Stimulated activated CD8-positive, alpha-beta memory T cell treated with anti-CD3 and anti-CD28 coated beads, Interleukin-12 subunit alpha, Interleukin-12 subunit beta, amount 100 ng/mL, for 1 hour (primary cell): ENCODE measurements at regions not wholly inside any gene's neighbourhood (a gene's known extent, or its start where the extent isn't known, plus 50 kb on each side); places are given as distances from the start of the nearest gene placed in this dataset.
"Not testable (repeated sequence)": the region's sequence is repeated elsewhere in the genome, so short reads cannot be mapped to it uniquely, and the experiment has no call there.

Experiments used
- DNase-seq: peaks from one replicate; pipeline ENCODE4 v3.0.0-alpha.2; 2020; ENCODE audit warnings: low read depth

DNA sequence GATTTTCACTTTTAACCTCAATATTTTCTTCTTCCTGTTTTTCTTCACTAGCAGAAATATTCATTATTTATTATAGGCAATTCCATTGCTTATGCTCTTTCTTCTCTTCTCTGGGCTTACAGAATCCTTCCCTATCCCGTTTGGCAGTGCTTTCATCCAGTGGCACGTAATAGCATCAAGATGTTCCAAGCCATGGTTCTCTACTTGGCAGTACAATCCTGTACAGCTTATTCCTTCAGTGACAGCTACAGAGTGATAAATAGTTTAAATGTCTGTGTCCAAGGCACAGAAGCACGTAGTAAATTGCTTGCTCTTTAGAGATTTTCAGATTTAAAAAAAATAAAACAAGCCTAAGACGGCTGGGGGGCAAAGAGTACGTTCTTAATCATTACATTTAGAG, 1964.3 kb downstream of the SUCLG1 start:
- no peak for DNase-seq

DNA sequence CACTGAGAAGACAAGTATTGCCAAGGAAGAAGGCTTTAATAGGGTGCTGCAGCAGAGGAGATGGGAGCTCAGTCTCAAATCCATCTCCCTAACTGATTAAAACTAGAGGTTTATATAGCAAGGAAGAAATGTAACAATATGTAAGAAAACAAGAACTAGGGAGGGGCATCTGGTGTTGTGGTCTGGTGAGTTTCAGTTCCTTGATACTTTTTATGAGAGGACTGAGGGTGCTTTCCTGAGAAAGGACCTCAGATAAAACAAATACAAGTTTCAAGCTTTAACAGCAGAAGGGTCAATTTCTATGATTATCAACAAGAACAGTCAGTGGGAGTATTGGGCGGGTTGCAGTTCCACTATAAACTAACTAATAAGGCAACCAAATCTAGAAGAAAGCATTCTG, 1967.5 kb downstream of the SUCLG1 start:
- no peak for DNase-seq

DNA sequence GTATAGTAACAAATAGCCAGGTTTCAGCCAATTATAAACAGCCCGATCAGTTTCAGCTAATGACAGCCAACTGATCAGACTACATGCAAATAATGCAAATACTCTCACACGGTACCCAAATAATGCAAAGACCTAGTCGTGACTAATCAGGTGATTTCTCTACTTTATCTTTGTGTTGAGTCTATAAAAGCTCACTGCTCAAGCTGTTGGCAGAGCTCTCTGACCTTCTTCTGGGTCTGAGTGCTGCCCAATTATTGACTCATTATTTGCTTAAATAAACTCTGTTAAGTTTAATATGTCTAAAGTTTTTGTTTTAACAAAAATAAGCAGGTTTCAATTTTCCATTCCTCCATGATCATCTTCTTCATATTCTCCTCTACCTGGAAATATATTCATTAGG, 1971.7 kb downstream of the SUCLG1 start:
- no peak for DNase-seq

DNA sequence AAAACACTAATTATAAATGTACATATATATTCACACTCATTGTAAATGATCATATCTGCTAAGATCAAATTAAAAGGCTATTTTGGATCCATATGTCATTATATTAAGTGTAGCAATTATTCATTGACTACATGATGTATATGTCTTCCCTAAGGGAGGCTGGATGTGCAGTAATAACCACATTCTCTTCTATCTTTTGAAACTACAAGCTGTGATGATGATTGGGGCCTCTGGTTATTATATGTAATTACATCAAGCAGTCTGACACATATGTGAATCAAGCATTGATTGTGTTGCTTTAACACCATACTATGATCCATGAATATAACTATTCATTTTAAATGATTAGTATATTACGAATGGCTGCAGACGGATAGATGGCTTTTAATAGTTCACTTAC, 1973.4 kb downstream of the SUCLG1 start:
- no peak for DNase-seq

DNA sequence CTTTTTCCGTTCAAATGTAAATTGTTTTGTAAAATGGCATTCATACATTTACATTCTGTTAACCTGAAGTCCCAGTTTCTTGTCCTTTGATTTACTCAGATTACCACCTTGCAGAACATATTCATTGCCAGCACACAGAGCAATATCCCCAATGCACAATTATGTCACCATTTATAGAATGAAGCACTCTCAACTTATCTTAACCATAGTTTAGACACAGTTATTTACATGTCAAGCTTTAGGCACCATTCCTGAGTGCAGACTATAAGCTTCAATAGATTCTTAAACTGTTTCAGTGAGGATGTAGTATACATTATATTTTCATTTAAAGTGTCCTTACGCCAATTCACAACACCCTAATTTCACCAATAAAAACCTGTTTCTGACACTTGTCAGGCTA, 1977.9 kb downstream of the SUCLG1 start:
- no peak for DNase-seq

DNA sequence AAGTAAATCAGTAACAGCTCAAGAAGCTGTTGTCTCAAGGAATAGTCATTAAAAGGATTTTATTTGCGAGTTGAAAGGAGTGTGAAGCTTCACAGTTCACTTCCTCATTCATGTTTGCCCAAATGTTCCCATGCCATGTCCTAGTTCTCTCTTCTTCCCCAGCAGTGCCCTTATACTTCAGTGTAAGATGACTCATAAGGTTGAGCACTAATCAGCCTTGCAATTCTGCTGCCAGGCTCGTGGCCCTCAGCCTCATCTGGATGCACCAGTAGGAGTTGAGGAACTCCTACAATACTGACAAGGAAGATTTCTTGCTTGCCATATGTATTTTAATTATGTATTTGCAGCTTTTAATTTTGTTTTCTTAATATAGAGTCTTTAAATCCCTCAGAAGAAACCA, 1980.4 kb downstream of the SUCLG1 start:
- no peak for DNase-seq

DNA sequence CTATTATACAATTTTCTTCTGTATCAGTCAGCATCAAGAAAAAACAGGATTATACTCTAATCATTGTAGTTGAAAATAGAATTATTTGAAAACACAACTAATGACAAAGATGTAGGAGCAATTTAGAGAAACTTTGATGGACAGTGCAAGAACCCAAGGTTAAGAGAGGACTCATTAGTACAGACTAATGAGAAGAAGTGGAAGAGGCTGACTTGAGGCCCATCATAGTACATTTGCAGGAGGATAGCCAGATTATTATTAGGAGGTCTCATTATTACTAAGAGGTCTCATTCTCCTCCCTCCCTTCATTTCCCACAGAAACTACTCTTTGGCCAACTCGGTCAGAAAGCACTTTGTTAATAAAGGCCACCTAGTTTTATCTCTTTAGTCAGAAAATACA, 1983.0 kb downstream of the SUCLG1 start:
- no peak for DNase-seq

DNA sequence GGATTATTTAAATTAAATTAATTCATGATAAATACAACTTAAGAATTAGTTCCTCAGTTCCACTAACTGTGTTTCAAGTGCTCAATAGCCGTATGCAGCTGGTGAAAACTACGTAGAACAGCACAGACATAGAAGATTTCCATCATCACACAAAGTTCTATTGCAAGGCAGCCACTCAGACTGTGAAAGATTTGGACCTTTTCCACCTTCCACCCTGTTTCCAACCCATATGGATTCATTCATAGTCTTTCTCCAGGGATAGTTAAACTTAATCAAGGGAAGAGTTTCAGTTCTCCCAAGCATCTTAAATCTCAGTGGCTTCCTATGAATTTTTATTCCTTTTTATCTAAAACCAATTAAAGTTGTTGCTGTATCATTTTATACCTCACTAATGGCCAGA, 2030.8 kb downstream of the SUCLG1 start:
- no peak for DNase-seq

DNA sequence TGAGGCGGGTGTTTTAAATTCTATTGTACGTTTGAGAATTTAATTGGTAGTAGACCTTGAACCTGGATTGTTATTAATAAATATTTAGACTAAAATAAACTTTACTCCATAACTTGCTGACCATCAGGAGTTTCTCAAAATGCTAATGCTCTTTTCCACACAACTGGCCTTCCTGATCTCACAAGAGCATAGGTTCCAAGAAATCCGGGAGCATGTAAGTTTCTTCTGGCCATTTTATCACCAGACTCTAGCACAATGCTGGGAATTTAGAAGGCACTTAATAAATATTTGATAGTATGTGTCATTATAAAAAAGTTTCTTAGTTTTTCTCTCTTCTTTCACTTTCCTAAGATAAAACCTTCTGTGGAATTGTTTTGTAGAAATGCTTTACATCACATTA, 2047.1 kb downstream of the SUCLG1 start:
- no peak for DNase-seq

DNA sequence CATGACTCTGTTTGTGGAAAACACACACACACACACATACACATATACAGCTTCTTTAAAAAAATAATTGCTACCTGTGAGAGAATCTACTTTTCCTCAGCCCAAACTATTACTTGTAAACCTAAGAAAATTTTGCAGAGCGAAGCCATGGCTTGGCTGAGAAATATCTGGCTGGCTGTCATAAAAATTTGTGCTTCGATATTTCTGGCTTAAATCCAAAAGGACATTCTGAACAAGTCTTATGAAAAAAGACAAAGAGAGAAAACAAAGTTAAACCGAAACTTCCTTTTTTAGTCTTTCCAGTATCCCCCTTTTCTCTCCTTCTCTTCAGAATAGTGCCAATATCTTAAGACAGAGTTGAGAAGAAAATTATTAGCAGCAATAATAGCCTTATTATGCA, 2048.0 kb downstream of the SUCLG1 start:
- DNase-seq, result no peak

DNA sequence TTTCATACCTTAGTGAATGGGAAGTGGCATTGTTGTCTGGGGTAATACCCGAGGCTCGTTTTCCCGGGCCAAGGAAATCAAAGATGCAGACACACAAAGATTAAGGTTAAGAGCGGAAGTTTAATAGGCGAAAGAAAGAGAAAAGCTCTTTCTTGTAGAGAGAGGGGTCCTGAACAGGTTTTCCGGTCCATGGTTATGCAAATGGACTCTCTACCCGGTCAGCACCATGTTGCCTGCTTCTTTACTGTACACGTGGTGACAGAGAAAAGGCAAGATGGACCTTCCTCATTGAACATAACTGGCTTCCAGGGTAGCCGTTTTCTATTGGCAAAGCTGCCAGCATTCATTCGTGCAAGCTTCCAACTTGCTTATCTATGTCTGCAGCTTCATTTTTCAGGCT, 2063.5 kb downstream of the SUCLG1 start:
- no peak for DNase-seq

DNA sequence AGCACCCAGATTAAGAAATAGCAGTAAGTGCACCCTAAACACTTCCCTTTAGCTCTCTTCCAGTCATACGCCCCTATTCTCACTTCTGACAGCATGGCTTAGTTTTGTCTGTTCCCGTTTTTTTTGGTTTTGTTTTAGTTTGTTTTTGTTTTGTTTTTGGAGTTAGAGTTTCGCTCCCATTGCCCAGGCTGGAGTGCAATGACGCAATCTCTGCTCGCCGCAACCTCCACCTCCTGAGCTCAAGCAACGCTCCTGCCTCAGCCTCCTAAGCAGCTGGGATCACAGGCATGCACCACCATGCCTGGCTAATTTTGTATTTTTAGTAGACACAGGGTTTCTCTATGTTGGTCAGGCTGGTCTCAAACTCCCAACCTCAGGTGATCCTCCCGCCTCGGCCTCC, 2067.7 kb downstream of the SUCLG1 start:
- no peak for DNase-seq

DNA sequence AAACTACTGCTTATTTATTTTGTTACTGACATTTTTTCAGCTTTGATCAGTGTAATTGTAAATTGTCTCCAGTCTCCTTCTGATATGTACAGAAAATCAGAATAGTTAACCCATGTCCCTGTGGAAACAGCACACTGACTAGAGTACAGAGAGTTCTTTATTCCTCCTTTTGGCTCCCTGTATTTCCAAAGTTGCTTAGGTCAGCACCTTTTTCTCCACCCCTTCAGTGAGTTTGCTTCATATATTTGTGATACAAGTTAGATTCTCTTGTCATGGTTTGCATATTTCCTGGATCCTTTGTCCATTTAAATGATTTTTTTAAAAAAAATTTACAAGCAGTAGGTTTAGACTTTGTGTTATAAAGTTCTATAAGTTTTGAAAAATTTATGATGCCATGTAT, 2051.1 kb upstream of the LRRTM1 start:
- no peak for DNase-seq

DNA sequence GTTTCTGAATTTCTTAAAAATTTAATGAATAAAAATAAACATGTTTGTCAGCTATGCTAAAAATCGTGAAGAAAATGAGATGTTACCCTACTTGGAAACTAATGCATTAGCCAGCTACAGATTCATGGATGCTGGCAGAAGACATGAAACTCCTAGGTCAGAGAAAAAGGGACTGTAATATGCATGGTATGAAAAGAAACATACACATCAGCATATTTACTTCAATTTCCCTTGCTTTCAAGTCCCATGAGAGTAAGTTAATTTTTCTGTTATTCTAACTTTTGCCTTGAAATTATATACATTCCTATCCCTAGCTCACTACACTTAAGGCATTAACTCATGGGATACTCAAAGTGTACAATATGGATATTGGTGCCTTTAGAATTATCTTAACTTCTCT, 2041.4 kb upstream of the LRRTM1 start:
- DNase-seq, result no peak

DNA sequence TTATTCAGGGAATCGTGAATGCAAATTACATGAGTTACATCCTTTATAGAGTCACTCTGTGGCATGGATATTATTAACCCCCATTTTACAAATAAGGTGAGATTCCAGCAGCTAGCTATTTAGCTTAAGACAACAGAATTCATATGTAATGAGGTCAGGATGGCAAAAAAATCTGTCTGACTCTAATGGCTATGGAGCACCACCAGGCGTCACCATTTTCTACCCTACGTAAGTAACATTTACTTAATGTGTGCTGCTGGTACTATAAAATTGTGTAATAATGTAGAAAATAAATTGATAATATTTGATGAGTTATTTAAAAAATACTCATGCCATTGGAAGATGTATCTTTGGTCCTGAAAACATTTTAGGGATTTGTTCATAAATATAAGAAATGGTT, 2040.1 kb upstream of the LRRTM1 start:
- DNase-seq, result no peak

DNA sequence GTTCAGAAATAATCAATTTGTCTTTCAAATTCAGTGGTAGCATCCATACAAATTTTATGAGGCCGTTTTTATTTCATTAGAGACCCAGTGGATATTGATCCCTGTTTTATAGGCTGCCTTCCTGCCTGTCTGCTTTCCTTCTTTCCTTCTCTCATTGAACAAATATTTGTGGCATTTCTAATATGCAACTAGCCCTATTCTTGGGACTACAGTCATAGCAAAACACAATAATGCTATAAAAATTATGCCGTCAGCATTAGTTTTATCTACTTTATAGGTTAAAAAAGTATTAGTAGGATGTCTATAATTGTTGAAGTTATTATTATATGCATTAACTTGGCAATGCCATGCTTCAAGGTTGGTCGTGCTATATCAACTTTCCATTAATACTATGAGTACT, 2037.8 kb upstream of the LRRTM1 start:
- DNase-seq, result no peak

DNA sequence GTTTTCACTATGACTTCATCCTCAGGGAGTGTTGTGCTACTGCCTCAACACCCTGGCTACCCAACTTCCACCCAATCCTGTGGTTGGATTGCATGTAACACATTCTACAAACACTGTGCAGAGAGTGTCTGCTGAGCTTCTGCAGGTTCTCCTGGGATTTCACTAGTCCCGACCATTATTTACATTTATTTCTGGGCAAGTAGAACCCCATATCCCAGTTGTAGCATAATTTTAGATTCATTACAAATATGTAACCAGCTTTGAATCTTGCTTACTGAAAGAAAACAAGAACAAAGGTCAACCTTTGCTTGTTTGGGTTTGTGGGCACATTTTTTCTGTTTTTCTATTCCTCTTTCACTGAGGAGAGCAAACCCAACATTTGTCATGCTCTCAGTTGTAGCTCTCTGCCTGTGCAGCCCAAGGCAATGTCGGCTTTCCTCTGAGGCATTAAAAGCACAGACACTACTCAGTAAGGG, 2036.1 kb upstream of the LRRTM1 start:
- no peak for DNase-seq

DNA sequence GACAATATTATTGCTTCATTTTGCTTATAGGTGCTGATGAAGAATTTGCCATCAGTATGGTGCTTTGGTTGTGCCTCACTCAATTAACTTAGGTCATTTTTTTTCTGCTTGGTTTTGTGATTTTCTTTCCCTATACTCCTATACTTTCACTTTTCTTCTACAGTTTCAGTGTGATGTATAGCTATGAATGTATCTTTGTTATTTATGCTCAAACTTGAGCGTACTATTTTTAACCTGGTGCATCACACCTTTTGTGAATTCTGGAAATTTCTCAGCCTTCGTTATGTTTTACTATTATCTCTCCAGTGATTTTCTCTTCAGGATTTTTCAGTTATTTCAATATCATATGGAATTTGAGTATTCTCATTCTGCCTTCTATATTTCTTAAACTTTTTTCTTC, 2035.3 kb upstream of the LRRTM1 start:
- DNase-seq, result no peak

DNA sequence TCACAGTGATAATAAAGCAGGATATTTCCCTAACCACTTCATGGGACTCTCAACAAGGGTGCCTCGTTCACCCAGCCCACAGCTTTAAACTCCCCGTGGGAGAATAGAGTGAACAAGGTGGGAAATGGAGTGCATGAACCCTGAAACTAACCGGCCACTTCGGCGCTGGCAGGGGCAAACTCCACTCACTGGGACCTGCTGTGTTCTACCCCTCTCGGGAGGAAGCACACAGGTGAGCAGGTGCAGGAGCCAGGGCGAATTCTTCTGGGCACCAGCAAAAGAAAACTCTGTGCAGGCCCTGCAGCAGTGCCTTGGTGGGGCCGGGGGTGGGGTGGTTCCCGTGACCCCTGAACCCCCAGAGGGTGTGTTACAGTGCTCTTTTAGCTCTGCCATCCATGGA, 2029.1 kb upstream of the LRRTM1 start:
- DNase-seq, result no peak

DNA sequence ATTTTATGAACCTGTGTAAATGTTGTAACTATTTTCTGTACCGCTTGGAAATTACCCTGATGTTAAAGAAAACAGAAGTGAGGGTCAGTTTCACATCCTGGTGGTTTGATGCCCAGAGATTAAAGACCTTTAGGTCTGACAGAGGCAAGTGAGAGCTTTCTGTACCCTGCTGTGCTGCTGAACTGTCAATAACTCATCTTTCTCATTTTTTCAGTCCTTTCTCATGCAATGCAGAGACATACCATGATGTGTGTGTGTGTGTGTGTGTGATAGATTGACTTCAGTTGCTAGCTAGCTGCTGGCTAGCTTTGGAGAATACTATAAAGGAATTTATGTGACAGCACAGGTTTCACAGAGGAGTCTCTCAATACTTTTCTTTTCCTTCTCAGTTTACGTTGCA, 2025.6 kb upstream of the LRRTM1 start:
- DNase-seq, result no peak

DNA sequence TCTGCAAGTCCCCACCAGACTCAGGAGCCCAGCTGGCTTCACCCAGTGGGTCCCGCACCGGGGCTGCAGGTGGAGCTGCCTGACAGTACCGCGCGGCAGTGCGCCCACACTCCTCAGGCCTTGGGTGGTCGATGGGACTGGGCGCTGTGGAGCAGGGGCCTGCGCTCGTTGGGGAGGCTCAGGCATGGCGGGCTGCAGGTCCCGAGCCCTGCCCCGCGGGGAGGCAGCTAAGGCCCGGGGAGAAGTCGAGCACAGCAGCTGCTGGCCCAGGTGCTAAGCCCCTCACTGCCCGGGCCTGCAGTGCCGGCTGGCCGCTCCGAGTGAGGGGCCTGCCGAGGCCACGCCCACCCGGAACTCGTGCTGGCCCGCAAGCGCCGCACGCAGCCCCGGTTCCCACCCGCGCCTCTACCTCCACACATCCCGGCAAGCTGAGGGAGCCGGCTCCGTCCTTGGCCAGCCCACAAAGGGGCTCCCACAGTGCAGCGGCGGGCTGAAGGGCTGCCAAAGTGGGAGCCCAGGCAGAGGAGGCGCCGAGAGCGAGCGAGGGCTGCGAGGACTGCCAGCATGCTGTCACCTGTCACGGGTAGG, 2021.7 kb upstream of the LRRTM1 start:
- not testable (repeated sequence) for DNase-seq

DNA sequence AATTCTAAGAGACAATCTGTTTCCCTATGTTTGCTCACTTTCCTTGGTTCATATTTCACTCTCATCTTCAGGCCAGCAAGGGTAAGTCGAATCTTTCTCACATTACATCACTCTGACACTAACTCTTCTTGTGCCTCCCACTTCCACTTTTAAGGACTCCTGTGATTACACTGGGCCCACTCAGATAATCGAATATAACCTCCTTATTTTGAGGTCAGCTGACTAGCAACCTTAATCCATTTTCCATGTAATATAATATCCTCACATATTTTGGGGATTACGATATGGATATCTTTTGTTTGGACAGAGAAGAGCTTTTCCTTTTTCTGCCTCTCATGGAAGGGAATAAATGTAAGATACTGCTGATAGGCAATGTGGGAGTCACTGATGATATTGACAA, 2015.7 kb upstream of the LRRTM1 start:
- DNase-seq, result no peak

DNA sequence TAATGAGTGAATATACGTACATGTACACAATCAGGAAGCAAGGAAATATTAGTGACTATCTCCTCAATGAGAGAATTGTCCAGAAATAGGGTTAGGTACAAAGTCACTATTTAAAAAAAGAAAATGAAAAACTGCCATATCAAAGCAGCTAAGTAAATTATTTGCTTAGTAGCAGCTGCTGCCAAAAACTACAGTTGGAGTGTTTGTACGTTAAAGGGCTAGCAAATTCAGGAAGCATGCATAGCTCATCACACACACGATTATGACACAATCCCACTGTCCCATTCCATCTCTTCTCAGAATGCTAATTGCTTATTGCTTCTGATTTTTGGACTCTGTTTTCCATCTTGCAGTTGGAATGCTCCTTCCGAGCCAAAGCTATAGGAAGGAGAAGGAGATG, 2012.5 kb upstream of the LRRTM1 start:
- DNase-seq, result no peak

DNA sequence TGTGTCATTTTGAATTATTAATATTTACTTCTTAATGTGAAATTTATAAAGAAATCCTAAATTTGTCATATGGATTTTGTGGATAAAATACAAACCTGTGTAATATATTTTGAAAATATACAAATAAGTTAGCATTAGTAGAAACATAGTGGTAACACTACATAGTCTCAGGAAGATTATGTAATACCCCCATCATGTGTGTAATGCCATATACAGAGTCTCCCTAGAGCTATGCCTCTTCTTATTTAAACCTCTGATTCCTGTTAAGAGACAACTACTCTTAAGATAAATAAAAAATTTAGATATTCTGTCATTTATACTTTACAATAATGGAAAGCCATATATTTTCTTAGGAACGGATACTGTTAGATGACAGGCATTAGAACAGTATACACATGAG, 2012.0 kb upstream of the LRRTM1 start:
- no peak for DNase-seq
